ENCODE measurements at regions not wholly inside any gene's neighbourhood (a gene's known extent, or its start where the extent isn't known, plus 50 kb on each side); places are given as distances from the start of the nearest gene placed in this dataset.
"Not testable (repeated sequence)": the region's sequence is repeated elsewhere in the genome, so short reads cannot be mapped to it uniquely, and the experiment has no call there.

- no peaks in the 10 kb centered on the region for H3K27me3 ChIP-seq
- H3K4me1 ChIP-seq: peaks cover 8% of the 10 kb centered on the region
- DNase-seq (ENCODE audit: low spot score in 2 of 2): no peak
- no peak for TF ChIP-seq EP300 (IDR thresholded peaks at IDR 0.05)
- TF ChIP-seq, protein P1, sequence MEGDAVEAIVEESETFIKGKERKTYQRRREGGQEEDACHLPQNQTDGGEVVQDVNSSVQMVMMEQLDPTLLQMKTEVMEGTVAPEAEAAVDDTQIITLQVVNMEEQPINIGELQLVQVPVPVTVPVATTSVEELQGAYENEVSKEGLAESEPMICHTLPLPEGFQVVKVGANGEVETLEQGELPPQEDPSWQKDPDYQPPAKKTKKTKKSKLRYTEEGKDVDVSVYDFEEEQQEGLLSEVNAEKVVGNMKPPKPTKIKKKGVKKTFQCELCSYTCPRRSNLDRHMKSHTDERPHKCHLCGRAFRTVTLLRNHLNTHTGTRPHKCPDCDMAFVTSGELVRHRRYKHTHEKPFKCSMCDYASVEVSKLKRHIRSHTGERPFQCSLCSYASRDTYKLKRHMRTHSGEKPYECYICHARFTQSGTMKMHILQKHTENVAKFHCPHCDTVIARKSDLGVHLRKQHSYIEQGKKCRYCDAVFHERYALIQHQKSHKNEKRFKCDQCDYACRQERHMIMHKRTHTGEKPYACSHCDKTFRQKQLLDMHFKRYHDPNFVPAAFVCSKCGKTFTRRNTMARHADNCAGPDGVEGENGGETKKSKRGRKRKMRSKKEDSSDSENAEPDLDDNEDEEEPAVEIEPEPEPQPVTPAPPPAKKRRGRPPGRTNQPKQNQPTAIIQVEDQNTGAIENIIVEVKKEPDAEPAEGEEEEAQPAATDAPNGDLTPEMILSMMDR (IDR thresholded peaks at IDR 0.05): no peak
- TF ChIP-seq POLR2A (IDR thresholded peaks at IDR 0.05): no peak
- no peak for TF ChIP-seq POLR2AphosphoS5 (IDR thresholded peaks at IDR 0.05)
- no peak overlapping the region for H3K27ac ChIP-seq
- 93% methylated on average over 2 of the region's 2 CpGs for WGBS
- H3K4me3 ChIP-seq: no peak overlapping the region
- H3K36me3 ChIP-seq: no peaks in the 10 kb centered on the region
- H3K9me3 ChIP-seq: no peaks in the 10 kb centered on the region
Observed at GRCh38 chr1:184194236-184194635, 142.7 kb downstream of the TSEN15 start.

DNA sequence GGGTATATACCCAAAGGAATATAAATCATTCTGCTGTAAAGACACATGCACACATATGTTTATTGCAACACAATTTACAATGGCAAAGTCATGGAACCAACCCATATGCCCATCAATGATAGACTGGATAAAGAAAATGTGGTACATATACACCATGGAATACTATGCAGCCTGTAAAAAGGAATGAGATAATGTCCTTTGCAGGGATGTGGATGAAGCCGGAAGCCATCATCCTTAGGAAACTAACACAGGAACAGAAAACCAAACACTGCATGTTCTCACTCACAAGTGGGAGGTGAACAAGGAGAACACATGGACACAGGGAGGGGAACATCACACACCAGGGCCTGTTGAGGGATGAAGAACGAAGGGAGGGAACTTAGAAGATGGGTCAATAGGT is 144.2 kb downstream of the TSEN15 start:
- not testable (repeated sequence) for H3K27me3 ChIP-seq; H3K36me3 ChIP-seq; H3K9me3 ChIP-seq; H3K4me3 ChIP-seq; DNase-seq (ENCODE audit: low spot score in 2 of 2); H3K4me1 ChIP-seq; H3K27ac ChIP-seq
- WGBS: 91% methylated on average over 2 of the region's 2 CpGs

DNA sequence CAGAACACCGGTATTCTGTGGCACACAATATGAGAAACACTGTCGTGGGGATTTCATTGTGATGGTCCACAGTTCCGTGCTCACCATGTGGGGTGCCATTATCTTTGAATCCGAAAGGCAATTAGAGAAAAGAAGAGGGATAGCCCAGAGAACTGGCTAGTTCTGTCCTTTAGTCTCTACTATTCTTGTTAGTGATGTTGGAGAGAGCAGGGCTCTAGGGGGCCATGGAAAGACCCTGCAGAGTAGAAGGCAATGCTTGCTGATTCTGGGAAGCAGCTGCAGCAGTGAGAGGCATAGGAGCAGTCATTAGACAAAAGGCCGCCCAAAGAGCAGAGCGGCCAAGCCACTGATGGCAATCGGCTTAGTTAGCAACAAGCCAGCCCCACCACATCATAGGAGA is 146.3 kb downstream of the TSEN15 start:
- no peaks in the 10 kb centered on the region for H3K27me3 ChIP-seq
- WGBS: 94% methylated on average over 7 of the region's 7 CpGs
- H3K4me3 ChIP-seq: no peak overlapping the region
- no peaks in the 10 kb centered on the region for H3K36me3 ChIP-seq
- no peaks in the 10 kb centered on the region for H3K4me1 ChIP-seq
- H3K27ac ChIP-seq: no peak overlapping the region
- DNase-seq (ENCODE audit: low spot score in 2 of 2): no peak
- no peak for TF ChIP-seq POLR2A (IDR thresholded peaks at IDR 0.05)
- TF ChIP-seq EP300 (IDR thresholded peaks at IDR 0.05): no peak
- TF ChIP-seq, protein P1 (IDR thresholded peaks at IDR 0.05): no peak
- TF ChIP-seq POLR2AphosphoS5 (IDR thresholded peaks at IDR 0.05): no peak
- H3K9me3 ChIP-seq: no peaks in the 10 kb centered on the region

- 93% methylated on average over 1 of the region's 1 CpG for WGBS
- no peaks in the 10 kb centered on the region for H3K36me3 ChIP-seq
- no peaks in the 10 kb centered on the region for H3K4me1 ChIP-seq
- DNase-seq (ENCODE audit: low spot score in 2 of 2): no peak
- H3K27me3 ChIP-seq: no peaks in the 10 kb centered on the region
- no peaks in the 10 kb centered on the region for H3K9me3 ChIP-seq
- TF ChIP-seq POLR2A (IDR thresholded peaks at IDR 0.05) (no peak), EP300 (IDR thresholded peaks at IDR 0.05) (no peak), POLR2AphosphoS5 (IDR thresholded peaks at IDR 0.05) (no peak)
- TF ChIP-seq, protein P1 (IDR thresholded peaks at IDR 0.05): no peak
- H3K27ac ChIP-seq: no peak overlapping the region
- H3K4me3 ChIP-seq: no peak overlapping the region
Observed at GRCh38 chr1:184199036-184199435, 147.5 kb downstream of the TSEN15 start.

GRCh38 chr1:184199438-184200085 is 148.0 kb downstream of the TSEN15 start:
- Histone ChIP-seq H3K9me3 (no peaks in the 10 kb centered on the region), H3K27me3 (no peaks in the 10 kb centered on the region), H3K36me3 (no peaks in the 10 kb centered on the region), H3K4me1 (no peaks in the 10 kb centered on the region), H3K27ac (no peak overlapping the region), H3K4me3 (no peak overlapping the region)
- TF ChIP-seq POLR2A (IDR thresholded peaks at IDR 0.05): no peak
- TF ChIP-seq, protein P1 (IDR thresholded peaks at IDR 0.05): no peak
- TF ChIP-seq EP300 (IDR thresholded peaks at IDR 0.05): no peak
- no peak for TF ChIP-seq POLR2AphosphoS5 (IDR thresholded peaks at IDR 0.05)
- 62% methylated on average over 4 of the region's 4 CpGs for WGBS
- no peak for DNase-seq (ENCODE audit: low spot score in 2 of 2)

GRCh38 chr1:184208622-184209021 is 157.1 kb downstream of the TSEN15 start:
- H3K9me3 ChIP-seq: no peaks in the 10 kb centered on the region
- no peaks in the 10 kb centered on the region for H3K36me3 ChIP-seq
- H3K4me3 ChIP-seq: no peak overlapping the region
- no peaks in the 10 kb centered on the region for H3K27me3 ChIP-seq
- H3K27ac ChIP-seq: no peak overlapping the region
- WGBS: 92% methylated on average over 2 of the region's 2 CpGs
- no peak for DNase-seq (ENCODE audit: low spot score in 2 of 2)
- no peaks in the 10 kb centered on the region for H3K4me1 ChIP-seq
- TF ChIP-seq EP300 (IDR thresholded peaks at IDR 0.05) (no peak), POLR2A (IDR thresholded peaks at IDR 0.05) (no peak)

All from suprapubic skin (tissue), 4 donors.